Duodenal mucosa (tissue), 2 donors: ENCODE measurements at regions not wholly inside any gene's neighbourhood (a gene's known extent, or its start where the extent isn't known, plus 50 kb on each side); places are given as distances from the start of the nearest gene placed in this dataset.
A peak's percentile ranks its signal among the peaks of the same experiment; 100 is the strongest.

Experiments
- H3K27ac ChIP-seq: one replicate; pipeline ENCODE4 v1.7.0; 2013; ENCODE audit warnings: low read depth, low read length
- H3K27me3 ChIP-seq, 2 donors: one replicate each; pipeline ENCODE4 v1.7.0; 2013; ENCODE audit warnings: low read length in 2 of 2, control low read depth in 1 of 2; ENCODE audit not compliant: insufficient read depth in 2 of 2, control insufficient read depth in 1 of 2
- H3K36me3 ChIP-seq, 2 donors: one replicate each; pipeline ENCODE4 v1.7.0; 2013; ENCODE audit warnings: low read length in 2 of 2, control low read depth in 1 of 2; ENCODE audit not compliant: insufficient read depth in 2 of 2, control insufficient read depth in 1 of 2
- H3K4me1 ChIP-seq, 2 donors: one replicate each; pipeline ENCODE4 v1.7.0; 2013; ENCODE audit warnings: low read length in 2 of 2, control low read depth in 1 of 2; ENCODE audit not compliant: insufficient read depth in 2 of 2, control insufficient read depth in 1 of 2
- H3K4me3 ChIP-seq, 2 donors: one replicate each; pipeline ENCODE4 v1.7.0; 2013; ENCODE audit warnings: low read length in 2 of 2, low read depth in 1 of 2
- H3K9ac ChIP-seq, 2 donors: one replicate each; pipeline ENCODE4 v1.7.0; 2013; ENCODE audit warnings: low read length in 2 of 2, low read depth in 1 of 2
- H3K9me3 ChIP-seq, 2 donors: one replicate each; pipeline ENCODE4 v1.7.0; 2013; ENCODE audit warnings: low read length in 2 of 2, control low read depth in 1 of 2; ENCODE audit not compliant: control insufficient read depth in 1 of 2

GRCh38 chr4:184575306-184575705, 73.9 kb downstream of the CASP3 start:
- Histone ChIP-seq H3K9ac (no peak overlapping the region), H3K27me3 (no peaks in the 10 kb centered on the region), H3K27ac (no peak overlapping the region), H3K4me3 (no peak overlapping the region), H3K36me3 (no peaks in the 10 kb centered on the region), H3K4me1 (no peaks in the 10 kb centered on the region), H3K9me3 (no peaks in the 10 kb centered on the region)

GRCh38 chr4:184574861-184575260, 74.4 kb downstream of the CASP3 start:
- Histone ChIP-seq H3K9me3 (no peaks in the 10 kb centered on the region), H3K36me3 (no peaks in the 10 kb centered on the region), H3K27me3 (no peaks in the 10 kb centered on the region), H3K4me1 (no peaks in the 10 kb centered on the region), H3K9ac (no peak overlapping the region), H3K4me3 (no peak overlapping the region), H3K27ac (no peak overlapping the region)

GRCh38 chr4:184573701-184574100, 75.5 kb downstream of the CASP3 start:
- H3K27me3 ChIP-seq = no peaks in the 10 kb centered on the region
- no peak overlapping the region for H3K4me3 ChIP-seq
- H3K9me3 ChIP-seq = no peaks in the 10 kb centered on the region

GRCh38 chr4:184568770-184569169, 80.5 kb downstream of the CASP3 start:
- Histone ChIP-seq H3K9me3 (no peaks in the 10 kb centered on the region), H3K27ac (no peak overlapping the region), H3K4me3 (no peak overlapping the region), H3K4me1 (peaks cover 4 to 5% of the 10 kb centered on the region in 2 donors), H3K27me3 (no peaks in the 10 kb centered on the region), H3K36me3 (no peaks in the 10 kb centered on the region), H3K9ac (no peak overlapping the region)

More at GRCh38 chr4:184573701-184574100, 75.5 kb downstream of the CASP3 start:
- Histone ChIP-seq H3K4me1 (no peaks in the 10 kb centered on the region), H3K9ac (no peak overlapping the region), H3K27ac (no peak overlapping the region), H3K36me3 (no peaks in the 10 kb centered on the region)

- Histone ChIP-seq H3K27ac (no peak overlapping the region), H3K4me1 (peaks cover 6 to 16% of the 10 kb centered on the region in 2 donors), H3K9ac (no peak overlapping the region), H3K9me3 (no peaks in the 10 kb centered on the region), H3K36me3 (no peaks in the 10 kb centered on the region), H3K27me3 (no peaks in the 10 kb centered on the region), H3K4me3 (no peak overlapping the region)
Observed at GRCh38 chr4:184563621-184564020, 85.6 kb downstream of the CASP3 start.

- Histone ChIP-seq H3K36me3 (no peaks in the 10 kb centered on the region), H3K27me3 (no peaks in the 10 kb centered on the region), H3K9me3 (no peaks in the 10 kb centered on the region), H3K9ac (no peak overlapping the region), H3K4me1 (peaks cover 10 to 14% of the 10 kb centered on the region in 2 donors), H3K27ac (no peak overlapping the region), H3K4me3 (no peak overlapping the region)
Observed at GRCh38 chr4:184558996-184559395, 84.6 kb upstream of the IRF2 start.

GRCh38 chr4:184553891-184554290, 79.5 kb upstream of the IRF2 start:
- no peak overlapping the region for H3K9ac ChIP-seq

GRCh38 chr4:184550476-184550875, 76.1 kb upstream of the IRF2 start:
- H3K9ac ChIP-seq = no peak overlapping the region
- peaks cover 5 to 19% of the 10 kb centered on the region in 2 donors for H3K4me1 ChIP-seq
- H3K36me3 ChIP-seq = no peaks in the 10 kb centered on the region
- no peaks in the 10 kb centered on the region for H3K9me3 ChIP-seq
- H3K27ac ChIP-seq = no peak overlapping the region
- no peak overlapping the region for H3K4me3 ChIP-seq
- H3K27me3 ChIP-seq = no peaks in the 10 kb centered on the region

More at GRCh38 chr4:184553891-184554290, 79.5 kb upstream of the IRF2 start:
- H3K36me3 ChIP-seq = no peaks in the 10 kb centered on the region
- peaks cover 0 to 6% of the 10 kb centered on the region in 2 donors for H3K4me1 ChIP-seq
- H3K9me3 ChIP-seq = no peaks in the 10 kb centered on the region
- H3K4me3 ChIP-seq = no peak overlapping the region
- no peak overlapping the region for H3K27ac ChIP-seq
- no peaks in the 10 kb centered on the region for H3K27me3 ChIP-seq

GRCh38 chr4:184548648-184549341, 74.4 kb upstream of the IRF2 start:
- H3K4me3 ChIP-seq = peak overlapping the region; percentile 65 to 79
- H3K27ac ChIP-seq = peak overlapping the region; percentile 46
- H3K36me3 ChIP-seq = no peaks in the 10 kb centered on the region
- peak overlapping the region; percentile 39 to 81 for H3K9ac ChIP-seq
- peaks cover 5 to 13% of the 10 kb centered on the region in 2 donors for H3K4me1 ChIP-seq
- H3K9me3 ChIP-seq = no peaks in the 10 kb centered on the region
- no peaks in the 10 kb centered on the region for H3K27me3 ChIP-seq

- H3K27me3 ChIP-seq = no peaks in the 10 kb centered on the region
- H3K9me3 ChIP-seq = no peaks in the 10 kb centered on the region
- H3K27ac ChIP-seq = peak overlapping the region; percentile 46
- no peaks in the 10 kb centered on the region for H3K36me3 ChIP-seq
- peak overlapping the region; percentile 65 to 79 for H3K4me3 ChIP-seq
- peak overlapping the region; percentile 39 to 81 for H3K9ac ChIP-seq
- peaks cover 5 to 13% of the 10 kb centered on the region in 2 donors for H3K4me1 ChIP-seq
Observed at GRCh38 chr4:184548316-184548647, 73.9 kb upstream of the IRF2 start.
